COR-L47 (cell line): ENCODE measurements at regions not wholly inside any gene's neighbourhood (a gene's known extent, or its start where the extent isn't known, plus 50 kb on each side); places are given as distances from the start of the nearest gene placed in this dataset.
A peak's percentile ranks its signal among the peaks of the same experiment; 100 is the strongest.

ENCODE experiments used
- DNase-seq: peaks from one replicate; lab custom pipeline; 2025; lab: John Stamatoyannopoulos, UW

DNA sequence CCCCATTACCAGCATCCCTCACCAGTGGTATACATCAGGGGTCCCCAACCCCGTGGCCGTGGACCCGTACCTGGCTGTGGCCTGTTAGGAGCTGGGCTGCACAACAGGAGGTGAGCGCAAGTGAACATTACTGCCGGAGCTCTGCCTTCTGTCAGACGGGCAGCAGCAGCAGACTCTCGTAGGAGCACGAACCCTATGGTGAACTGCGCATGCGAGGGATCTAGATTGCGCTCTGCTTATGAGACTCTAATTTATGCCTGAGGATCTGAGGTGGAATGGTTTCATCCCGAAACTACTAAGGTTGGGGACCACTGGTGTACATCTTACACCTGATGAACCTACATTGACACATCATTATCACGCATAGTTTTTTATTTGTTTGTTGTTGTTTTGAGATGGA is 52.8 kb upstream of the DHX15 start:
- no peak for DNase-seq

DNA sequence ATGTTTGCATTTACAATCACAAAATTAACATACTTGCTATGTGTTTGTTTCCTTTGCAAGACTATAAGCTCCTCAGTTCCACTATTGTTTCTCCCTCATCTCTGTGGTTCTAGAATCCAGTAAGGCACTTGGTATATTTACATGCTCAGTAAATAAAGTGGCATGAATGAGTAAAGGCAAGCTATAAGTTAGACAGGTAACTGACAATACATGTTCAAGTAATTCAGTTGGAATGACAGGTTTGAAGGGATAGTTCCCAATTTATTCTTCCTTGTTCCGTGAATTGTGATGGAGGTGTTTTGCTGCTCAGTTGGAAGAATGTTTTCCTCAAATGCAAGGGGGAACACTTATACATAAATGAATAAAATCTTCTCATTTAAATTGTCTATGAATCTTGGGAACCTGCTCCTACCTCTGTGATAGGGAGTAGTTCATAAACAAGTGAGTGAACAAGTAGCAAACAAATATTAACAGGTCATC is 54.1 kb upstream of the DHX15 start:
- no peak for DNase-seq

DNA sequence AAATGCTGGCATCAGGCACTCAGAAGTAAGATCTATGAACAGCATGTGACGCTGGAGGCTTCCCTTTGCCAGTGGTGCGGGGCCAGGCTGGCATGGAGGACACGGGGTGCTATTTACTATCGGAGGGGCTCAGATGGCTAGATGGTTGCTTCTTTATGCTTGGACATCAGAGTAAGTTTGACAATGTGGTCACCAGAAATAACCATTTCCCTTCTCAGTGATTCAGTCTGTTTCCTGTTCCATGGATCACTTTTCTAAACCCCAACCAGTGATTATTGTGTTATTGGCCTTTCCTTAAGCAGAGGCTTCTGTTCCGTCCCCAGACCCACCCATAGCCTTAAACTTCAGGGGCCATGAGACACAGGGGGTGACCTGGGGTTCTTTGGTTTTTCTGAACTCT is 55.4 kb upstream of the DHX15 start:
- DNase-seq: no peak

DNA sequence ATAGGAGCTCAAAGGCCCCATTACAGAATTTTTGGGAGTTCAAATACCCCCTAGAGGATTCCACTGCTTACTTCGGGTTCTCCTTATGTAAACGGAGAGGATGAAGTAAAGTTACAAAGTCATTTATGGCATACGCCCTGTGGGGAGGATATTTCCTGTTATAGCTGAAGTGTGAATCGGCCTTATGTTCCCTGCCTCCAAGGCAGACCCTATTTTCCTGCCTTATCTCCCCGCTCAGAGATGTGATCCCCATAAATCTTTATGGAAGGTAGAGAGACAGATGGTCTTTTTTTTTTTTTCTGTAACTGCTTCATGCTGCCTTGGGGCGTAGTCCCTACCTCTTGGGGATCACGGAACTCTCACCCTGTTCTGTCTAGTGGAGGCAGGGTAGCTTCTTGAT is 56.0 kb upstream of the DHX15 start:
- DNase-seq: no peak

DNA sequence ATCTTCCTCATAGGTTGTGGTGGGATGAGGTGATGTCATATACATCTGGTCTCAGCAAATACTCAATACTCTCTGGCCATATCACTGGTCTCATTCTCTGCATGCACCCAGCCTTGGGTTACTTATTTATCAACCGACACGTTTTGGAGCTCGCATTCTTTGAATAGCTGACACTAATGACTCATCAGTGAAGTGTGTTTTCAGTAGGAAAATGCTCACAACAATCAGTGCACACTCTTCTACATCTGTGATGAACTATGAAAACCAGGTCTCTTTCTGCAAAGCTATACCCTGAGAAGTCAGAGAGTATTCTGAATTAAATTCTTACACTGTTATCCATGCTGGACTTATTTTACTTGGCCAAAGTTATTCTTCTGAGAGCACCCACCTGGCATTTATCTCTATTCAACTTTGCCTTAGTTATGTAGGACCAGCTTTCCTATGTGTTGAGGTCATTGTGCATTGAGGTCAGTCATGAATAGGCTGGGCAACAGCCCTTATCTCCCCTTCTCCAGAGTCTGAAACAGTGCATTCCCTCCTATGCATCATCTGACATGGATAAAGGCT is 58.7 kb upstream of the DHX15 start:
- no peak for DNase-seq

DNA sequence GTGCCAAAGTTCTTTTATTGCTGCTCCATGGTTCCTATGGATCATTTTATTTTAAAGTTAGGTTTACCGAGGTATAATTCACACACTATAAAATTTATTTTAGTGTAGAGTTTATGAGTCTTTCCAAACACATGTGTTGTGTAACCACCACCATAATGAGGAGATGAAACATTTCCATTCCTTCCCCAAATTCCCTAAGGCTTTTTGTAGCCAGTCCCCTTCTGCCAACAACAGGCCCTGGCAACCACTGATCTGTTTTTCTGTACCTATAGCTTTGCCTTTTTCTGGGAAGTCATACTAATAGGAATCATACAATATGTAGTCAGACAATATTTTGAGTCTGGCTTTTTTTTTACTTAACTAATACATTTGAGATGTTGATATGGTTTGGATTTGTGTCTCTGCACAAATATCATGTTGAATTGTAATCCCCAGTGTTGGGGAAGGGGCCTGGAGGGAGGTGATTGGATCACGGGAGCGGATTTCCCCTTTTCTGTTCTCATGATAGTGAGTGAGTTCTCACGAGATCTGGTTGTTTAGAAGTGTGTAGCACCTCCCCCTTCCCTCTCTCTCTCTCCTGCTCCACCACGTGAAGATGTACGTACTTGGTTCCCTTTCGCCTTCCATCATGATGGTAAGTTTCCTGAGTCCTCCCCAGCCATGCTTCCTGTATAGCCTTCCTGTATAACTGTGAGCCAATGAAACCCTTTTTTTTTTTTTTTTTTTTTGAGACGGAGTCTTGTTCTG is 59.6 kb upstream of the DHX15 start:
- DNase-seq: no peak

DNA sequence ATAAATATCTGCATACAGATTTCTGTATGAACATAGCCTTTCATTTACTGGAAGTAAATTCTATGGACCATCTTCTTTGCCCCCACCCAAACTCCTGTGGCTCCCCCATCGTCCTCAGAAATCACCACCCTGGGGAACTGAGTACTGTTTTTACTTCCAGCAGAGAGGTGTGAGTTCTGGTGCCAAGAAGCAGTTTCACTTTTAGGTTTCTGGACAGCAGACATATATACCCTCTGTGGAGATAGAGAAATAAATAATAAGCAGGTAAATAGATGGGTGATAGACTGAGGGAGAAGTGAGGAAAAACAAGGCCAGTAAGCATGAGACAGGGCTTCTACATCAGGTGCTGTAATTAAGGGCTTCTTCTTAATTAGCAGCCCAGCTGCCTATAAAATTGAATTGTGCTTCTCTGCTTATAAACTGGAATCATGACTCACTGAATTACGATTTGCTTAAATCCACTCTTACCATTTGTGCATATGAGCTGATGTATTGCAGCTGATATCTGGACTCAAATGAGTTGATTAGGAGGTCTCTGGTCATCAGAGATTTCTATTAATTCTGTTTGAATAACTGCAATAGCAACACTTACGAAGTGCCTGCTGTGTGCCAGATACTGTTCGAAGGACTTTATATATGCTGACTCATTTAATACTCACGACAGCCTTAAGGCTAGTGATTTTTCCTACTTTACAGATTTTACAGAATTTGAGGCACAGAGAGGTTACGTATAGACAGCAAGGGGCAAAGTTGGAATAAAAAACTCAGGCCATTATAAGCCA is 60.8 kb upstream of the DHX15 start:
- DNase-seq: no peak

DNA sequence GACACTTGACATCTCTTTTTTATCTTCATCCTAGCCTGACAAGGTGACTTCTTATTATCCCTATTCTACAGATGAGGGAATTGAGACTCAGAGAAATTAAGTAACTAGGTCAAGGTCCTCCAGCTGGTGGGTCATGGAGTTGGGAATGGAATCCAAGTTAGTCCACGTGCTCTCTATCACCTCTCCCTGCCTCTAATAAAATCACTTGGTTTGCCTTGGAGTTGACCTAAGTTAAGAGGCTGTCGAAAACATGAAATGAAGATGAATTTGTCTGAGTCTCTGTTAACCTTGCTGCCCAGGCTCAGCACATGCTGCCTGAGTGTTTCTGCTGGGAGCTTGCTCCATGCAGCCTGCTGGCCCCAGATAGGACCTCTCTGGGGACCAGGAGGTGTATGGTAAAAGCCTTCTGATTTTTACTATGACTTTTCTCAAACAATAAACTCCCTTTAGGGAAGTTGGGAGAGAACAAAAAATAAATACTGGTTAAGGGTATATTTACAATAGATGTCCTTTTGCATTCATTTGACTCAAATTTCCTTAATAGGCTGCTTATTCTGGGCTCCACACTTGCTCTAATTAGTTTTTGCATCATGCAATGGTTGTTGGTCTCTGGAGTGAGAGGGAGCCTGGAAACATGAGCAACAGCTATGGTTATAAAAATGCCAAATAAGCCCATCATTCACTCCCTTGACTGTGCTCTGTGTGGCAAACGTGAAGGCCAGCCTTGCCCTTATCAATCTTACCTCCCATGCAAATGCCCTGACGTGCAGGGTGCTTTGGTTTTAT is 61.6 kb upstream of the DHX15 start:
- no peak for DNase-seq

DNA sequence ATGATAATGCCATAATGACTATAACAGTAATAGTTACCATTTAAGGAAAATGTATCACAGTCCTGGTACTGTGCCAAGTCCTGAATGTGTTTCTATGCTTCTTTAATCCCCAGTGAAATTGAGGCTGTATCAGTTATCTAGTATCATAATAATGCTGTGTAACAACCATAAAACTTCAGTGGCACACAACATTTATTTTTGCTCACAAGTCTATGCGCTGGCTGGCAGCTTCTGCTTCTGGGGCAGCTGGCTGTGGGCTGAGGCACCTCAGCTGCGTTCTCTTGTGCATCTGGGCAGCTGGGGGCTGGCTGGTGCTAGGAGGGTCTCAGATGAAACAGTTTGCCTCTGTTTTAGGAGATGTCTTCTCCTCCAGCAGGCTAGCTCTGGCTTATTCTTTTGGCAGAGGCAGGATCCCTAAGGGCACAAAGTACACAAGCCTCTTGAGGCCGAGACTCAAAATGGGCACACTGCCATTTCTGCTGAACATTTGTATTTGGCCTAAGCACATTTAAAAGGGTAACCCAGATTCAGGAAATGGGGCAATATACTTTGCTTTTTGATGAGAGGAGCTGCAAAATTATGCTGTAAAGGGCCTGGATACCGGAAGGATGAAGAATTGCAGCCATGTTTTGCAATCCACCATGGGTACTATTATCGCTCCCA is 62.6 kb upstream of the DHX15 start:
- DNase-seq: no peak

DNA sequence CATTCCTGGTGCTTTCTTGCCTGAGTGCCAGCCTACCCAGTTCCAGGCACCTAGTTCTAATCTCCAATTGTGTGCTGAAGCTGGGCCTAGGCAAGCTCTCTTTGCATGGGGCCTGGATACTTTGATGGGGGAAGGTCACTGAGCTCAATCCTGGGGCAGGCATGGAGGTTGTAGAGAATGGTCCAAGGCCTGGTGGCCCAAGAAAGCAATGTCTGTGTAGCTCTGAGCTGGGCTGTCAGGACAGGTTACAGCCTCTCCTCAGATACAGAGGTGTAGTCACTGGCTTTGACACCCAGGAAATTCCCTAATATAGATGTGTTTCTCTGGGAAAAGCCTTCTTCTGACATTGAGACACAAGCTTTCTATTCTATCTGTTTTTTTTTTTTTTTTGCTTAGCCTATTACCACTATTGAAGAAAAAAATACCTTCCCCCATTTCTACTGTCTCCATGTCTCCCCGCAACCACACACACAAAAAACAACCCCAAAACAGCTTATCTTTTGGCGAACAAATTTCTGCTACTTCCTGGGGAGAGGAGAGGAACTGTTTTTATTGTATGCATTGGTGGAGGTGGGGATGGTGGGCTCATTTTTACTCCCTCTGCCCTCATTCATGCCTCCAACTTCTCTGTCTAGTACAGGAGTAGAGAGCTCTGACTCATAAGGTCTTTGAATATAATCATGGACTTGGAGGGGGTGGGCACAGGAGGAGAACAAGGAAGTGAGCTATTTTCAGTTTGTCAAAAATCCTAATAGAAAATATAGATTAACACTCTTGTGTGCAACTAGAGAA is 66.7 kb upstream of the DHX15 start:
- DNase-seq: no peak

DNA sequence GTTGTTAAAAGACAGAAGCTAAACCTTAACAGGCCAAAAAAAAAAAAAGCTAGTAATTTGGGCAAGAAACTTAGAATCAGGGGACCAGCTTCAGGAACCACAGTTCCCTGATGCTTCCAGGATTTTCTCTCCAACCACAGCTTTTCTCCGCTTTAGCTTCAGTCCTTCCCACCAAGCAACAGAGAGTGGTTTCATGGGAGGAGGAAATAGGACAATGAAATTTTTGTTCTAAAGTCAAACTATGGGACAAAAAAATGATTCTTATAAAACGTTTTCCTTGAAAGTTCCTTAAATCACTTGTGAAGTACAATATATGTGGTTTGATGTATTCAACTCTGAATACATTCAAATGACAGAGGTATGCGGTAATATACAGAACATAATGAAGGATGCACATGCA is 71.0 kb upstream of the DHX15 start:
- DNase-seq: no peak

DNA sequence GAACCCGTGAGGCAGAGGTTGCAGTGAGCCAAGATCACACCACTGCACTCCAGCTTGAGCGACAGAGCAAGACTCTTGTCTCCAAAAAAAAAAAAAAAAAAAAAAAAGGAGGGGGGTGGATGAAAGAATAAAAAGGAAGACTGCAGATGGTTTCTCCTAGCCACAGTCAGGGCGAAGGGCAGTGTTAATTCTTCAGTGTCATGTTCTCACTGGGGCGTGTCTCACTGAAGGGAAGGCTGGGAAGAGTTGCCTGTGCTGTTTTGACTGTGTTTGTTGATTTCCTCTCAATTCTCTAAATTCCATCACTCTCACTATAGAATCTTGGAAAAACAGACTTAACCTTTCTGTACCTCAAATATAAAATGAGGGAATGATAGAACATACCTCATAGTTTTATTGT is 71.6 kb upstream of the DHX15 start:
- no peak for DNase-seq

DNA sequence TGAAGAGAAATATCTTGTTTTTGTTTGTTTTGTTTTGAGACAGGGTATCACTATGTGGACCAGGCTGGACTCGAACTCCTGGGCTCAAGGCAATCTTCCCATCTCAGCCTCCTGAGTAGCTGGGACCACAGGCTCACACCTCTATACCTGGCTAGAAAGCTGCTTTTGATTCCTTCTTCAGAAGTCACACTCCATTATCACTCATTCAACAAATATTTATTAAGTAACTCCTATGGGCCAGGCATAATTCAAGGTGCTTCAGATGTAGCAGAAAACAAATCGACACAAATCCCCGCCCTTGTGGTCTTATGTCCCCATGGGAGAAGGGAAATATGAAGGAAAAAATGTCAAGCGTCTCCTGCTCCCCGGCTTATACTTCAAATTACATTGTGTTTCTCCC is 72.6 kb upstream of the DHX15 start:
- DNase-seq: no peak

DNA sequence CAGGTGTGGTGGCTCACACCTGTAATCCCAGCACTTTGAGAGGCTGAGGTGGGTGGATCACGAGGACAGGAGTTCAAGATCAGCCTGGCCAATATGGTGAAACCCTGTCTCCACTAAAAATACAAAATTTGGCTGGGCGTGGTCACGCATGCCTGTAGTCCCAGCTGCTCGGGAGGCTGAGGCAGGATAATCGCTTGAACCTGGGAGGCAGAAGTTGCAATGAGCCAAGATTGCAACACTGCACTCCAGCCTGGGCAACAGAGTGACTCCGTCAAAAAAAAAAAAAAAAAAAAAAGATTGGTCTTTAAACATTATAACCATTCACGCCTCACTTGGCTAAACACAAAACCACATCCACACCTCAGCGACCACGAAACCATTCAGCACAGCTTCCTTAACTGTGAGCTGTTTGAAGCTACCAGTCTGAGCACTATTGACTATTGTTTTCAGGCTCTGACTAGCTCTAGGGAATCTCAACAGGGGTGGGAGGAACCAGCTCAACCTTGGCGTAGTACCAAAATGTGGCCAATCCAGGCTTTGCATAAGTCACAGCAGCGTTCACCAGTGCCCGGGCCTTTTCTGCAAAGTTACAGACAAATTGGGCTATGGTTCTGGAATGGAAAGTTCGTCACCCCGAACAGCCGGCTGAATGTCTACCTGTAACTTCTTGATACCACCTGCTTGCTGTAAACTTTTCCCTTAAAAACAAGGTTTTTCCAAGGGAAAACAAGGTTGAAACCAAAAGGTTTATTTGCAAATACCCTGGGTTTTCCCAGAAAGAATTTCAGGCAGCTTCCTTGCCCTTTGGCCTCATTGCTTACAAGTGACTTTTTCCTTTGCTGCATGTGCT is 73.6 kb upstream of the DHX15 start:
- DNase-seq: peak; percentile 75

DNA sequence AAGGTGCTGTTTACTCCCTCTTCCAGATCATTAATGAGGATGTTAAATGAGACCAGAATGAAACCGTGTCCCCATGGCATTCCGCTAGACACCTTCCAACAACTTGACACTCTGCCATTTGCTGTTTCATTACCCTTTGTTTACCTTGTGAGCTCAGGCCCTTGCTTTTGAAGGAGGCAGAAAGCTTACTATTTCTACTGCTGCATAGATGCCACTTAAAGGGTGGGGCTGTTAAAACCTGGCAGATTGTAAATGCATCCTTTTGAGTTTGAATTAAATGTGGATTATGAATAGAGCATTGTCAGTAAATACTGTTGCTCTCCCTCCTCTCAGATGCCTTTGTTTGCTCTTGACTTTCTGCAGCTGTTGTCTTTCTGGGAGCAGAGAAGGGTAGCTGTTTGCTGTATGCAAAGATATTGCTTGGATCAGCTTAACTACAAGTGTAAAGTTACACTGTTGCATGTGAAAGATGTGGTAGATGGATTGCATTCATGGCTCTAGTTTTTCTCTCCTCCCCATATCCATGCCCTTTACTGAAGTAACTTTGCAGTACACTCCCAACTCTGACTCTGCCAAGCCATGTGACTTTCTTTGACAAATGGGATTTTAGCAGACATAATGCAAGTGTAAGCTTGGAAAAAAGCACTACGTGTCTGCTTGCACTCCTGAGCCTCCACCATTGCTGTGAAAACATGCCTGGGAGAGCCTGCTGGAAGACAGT is 75.0 kb upstream of the DHX15 start:
- DNase-seq: peak; percentile 36

DNA sequence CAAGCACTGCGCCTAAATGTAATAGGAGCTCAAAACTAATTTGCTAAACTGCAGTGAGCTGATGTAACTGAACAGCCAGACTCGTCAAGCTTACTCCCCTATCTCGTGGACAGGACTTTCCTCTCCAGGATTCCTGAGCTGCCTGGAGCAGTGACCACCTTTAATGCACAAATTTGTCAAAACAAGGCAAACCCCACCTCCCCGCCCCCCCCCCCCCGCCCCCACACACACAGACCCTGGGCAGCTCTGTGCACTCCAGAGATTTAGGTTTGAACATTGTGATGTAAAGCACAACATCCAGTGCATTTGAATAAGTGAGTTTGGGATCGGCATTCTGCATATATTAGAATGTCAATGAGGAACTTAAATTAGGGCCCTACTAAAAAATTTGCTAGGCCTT is 77.7 kb upstream of the DHX15 start:
- DNase-seq: no peak

DNA sequence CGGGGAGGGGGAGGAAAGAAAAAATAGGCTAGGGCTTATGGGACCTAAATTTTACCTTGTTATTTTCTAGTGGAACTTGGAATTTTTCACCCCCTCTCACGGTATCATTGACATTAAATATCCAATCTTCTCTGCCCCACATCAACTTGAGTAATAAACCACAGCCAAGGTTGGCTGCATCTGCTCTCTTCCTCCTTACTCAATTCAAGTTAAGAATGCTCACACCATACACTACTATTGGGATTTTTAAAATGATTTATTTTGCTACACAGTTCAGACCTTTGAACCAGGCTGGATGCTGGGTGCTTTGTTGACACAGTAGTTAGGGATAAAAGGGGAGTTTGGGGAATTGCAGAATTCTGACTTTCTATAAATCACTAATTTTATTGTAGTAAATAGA is 78.2 kb upstream of the DHX15 start:
- DNase-seq: no peak

DNA sequence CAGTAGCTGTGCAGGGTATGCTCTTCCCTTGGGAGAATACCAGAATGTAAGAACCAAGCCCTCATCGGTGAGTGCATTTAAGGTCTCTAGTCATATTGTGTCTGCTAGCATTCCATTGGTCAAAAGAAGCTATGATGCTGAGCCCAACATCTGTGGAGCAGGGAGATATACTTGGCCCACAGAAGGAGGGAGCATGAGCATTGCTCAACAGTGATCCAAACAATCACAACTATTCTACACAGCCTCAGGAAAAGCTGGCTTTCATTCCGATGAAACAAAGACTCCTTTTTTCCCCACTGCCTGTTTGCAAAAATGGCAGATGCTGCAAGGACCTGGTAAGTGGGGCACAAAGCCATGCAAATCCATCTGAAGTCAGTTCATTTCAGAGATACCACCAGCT is 80.6 kb upstream of the DHX15 start:
- no peak for DNase-seq

DNA sequence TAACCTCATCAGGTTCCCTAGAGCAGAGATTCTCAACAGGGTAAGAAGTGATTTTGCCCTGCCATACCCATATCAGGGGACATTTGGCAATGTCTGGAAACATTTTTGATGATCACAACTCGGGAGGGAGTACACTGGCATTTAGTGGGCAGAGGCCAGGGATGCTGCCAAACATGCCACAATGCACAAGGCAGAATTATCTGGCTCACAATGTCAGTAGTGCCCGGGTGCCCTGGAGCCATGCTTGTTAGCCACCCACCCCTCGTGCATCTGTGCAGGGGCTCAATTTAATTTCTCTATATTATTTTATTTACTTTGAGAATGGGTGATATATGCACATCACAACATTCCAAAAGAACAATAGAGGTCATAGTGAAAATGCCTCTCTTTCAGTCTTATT is 82.0 kb upstream of the DHX15 start:
- DNase-seq: no peak
